Large intestine (tissue), 3 donors: ENCODE measurements at regions not wholly inside any gene's neighbourhood (a gene's known extent, or its start where the extent isn't known, plus 50 kb on each side); places are given as distances from the start of the nearest gene placed in this dataset.

ENCODE experiments used
- DNase-seq, 2 donors: peaks; one replicate each; pipeline versions ENCODE4 v3.0.0 to v3.0.0-alpha.2; 2013
- H3K27ac ChIP-seq: one replicate; pipeline ENCODE4 v1.5.1; 2013; ENCODE audit warnings: low read length
- H3K27me3 ChIP-seq: 2 replicates; pipeline ENCODE4 v1.6.1; 2013; ENCODE audit warnings: low read length; ENCODE audit not compliant: control insufficient read depth, insufficient read depth
- H3K36me3 ChIP-seq: 2 replicates; pipeline ENCODE4 v1.6.1; 2013; ENCODE audit warnings: low read length; ENCODE audit not compliant: control insufficient read depth, insufficient read depth
- H3K4me1 ChIP-seq: one replicate; pipeline ENCODE4 v1.6.1; 2013; ENCODE audit warnings: low read length; ENCODE audit not compliant: control insufficient read depth, insufficient read depth
- H3K4me3 ChIP-seq: one replicate; pipeline ENCODE4 v1.5.1; 2013; ENCODE audit warnings: low read length
- H3K9me3 ChIP-seq: one replicate; pipeline ENCODE4 v1.6.1; 2013; ENCODE audit warnings: mild to moderate bottlenecking, low read depth, low read length, moderate library complexity; ENCODE audit not compliant: control insufficient read depth
- WGBS: methylation state at CpG from one replicate; pipeline ENCODE4 v1.1.5; 2013; ENCODE audit warnings: low lambda C conversion rate; ENCODE audit not compliant: insufficient coverage; 5-methylcytosine and 5-hydroxymethylcytosine counted together

DNA sequence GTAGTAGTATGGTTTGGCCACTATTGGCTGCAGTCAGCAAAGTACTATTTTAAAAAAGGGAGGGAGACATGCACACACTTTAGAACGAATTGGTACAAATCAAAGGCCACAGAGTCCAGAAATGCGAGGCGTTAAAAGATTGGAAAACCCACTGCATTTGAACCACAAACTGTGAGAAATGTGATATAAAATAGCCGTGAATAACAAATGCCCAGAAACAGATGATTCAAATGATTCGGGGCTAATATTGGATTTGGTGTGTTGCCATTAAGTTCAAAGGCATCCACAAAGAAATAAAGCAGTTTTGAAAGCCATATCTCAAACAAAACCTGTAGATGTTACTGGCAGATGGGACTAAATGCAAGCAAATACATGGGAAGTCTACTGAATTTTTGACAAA, 140.9 kb upstream of the HMHB1 start:
- 83% methylated on average over 5 of the region's 5 CpGs for WGBS
- Histone ChIP-seq H3K9me3 (no peaks in the 10 kb centered on the region), H3K27me3 (no peaks in the 10 kb centered on the region), H3K4me1 (no peaks in the 10 kb centered on the region), H3K4me3 (no peak overlapping the region), H3K36me3 (no peaks in the 10 kb centered on the region), H3K27ac (no peak overlapping the region)
- no peak for DNase-seq

DNA sequence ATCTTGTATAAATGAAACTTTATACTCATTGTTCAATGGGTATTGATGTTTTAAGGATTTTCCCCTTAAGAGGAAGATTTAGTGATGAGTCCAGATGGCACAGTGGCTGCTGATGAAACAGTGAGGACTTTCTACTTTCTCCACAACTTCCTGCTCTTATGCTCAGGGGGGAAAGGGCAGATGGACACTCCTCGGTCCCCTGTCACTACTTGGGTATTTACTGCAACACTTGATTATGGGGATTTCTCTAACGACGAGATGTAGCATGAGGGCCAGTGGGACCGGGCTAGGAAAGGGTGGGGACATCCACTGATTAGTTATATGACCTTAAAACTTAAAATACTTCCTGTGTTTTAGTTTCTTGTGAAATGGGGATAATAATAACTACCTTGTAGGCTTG, 146.1 kb upstream of the HMHB1 start:
- Histone ChIP-seq H3K4me3 (no peak overlapping the region), H3K27ac (no peak overlapping the region), H3K9me3 (no peaks in the 10 kb centered on the region), H3K36me3 (no peaks in the 10 kb centered on the region), H3K4me1 (no peaks in the 10 kb centered on the region), H3K27me3 (no peaks in the 10 kb centered on the region)
- no CpG with 5 or more reads among the region's 4 CpGs for WGBS
- DNase-seq, result peak in 1 of 2 donors; percentile 56

GRCh38 chr5:143664623-143665022, 147.3 kb upstream of the HMHB1 start:
- Histone ChIP-seq H3K4me3 (no peak overlapping the region), H3K9me3 (no peaks in the 10 kb centered on the region), H3K36me3 (no peaks in the 10 kb centered on the region), H3K4me1 (no peaks in the 10 kb centered on the region), H3K27ac (no peak overlapping the region), H3K27me3 (no peaks in the 10 kb centered on the region)
- no peak for DNase-seq
- no CpG with 5 or more reads among the region's 2 CpGs for WGBS

GRCh38 chr5:143663872-143664271, 148.1 kb upstream of the HMHB1 start:
- Histone ChIP-seq H3K36me3 (no peaks in the 10 kb centered on the region), H3K4me3 (no peak overlapping the region), H3K27ac (no peak overlapping the region), H3K27me3 (no peaks in the 10 kb centered on the region), H3K9me3 (no peaks in the 10 kb centered on the region), H3K4me1 (no peaks in the 10 kb centered on the region)
- DNase-seq, result peak in 1 of 2 donors; percentile 59
- no CpG with 5 or more reads among the region's 2 CpGs for WGBS

GRCh38 chr5:143662020-143662419, 149.9 kb upstream of the HMHB1 start:
- Histone ChIP-seq H3K4me1 (no peaks in the 10 kb centered on the region), H3K4me3 (no peak overlapping the region), H3K27me3 (no peaks in the 10 kb centered on the region), H3K9me3 (no peaks in the 10 kb centered on the region), H3K27ac (no peak overlapping the region), H3K36me3 (no peaks in the 10 kb centered on the region)
- 60% methylated on average over 1 of the region's 1 CpG for WGBS
- no peak for DNase-seq

DNA sequence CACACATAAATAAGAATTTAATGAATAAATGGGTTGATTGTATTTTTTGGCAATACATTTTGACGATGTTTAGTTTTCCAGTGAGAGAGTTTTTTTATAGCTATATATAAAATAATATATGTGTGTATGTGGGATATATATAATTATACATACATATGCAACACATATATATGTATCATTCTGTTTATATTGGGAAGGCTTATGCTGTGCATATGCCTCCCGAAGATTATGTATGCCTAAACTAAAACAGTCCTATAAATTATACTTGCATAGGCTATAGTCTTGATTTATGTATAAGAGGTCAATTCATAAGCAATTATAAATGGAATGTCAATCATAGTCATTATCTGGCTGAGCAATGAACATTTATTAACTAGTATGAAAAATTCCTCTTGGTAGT, 151.3 kb upstream of the HMHB1 start:
- no peak overlapping the region for H3K27ac ChIP-seq
- no peaks in the 10 kb centered on the region for H3K9me3 ChIP-seq
- no peaks in the 10 kb centered on the region for H3K4me1 ChIP-seq
- WGBS, result 100% methylated on average over 1 of the region's 2 CpGs
- H3K27me3 ChIP-seq, result no peaks in the 10 kb centered on the region
- no peak for DNase-seq
- no peaks in the 10 kb centered on the region for H3K36me3 ChIP-seq
- no peak overlapping the region for H3K4me3 ChIP-seq

- H3K27me3 ChIP-seq, result no peaks in the 10 kb centered on the region
- H3K36me3 ChIP-seq, result no peaks in the 10 kb centered on the region
- no peaks in the 10 kb centered on the region for H3K9me3 ChIP-seq
- no peaks in the 10 kb centered on the region for H3K4me1 ChIP-seq
- H3K4me3 ChIP-seq, result no peak overlapping the region
- 0% methylated on average over 1 of the region's 3 CpGs for WGBS
- H3K27ac ChIP-seq, result no peak overlapping the region
- DNase-seq, result no peak
Observed at GRCh38 chr5:143659599-143660238, 152.2 kb upstream of the HMHB1 start.

DNA sequence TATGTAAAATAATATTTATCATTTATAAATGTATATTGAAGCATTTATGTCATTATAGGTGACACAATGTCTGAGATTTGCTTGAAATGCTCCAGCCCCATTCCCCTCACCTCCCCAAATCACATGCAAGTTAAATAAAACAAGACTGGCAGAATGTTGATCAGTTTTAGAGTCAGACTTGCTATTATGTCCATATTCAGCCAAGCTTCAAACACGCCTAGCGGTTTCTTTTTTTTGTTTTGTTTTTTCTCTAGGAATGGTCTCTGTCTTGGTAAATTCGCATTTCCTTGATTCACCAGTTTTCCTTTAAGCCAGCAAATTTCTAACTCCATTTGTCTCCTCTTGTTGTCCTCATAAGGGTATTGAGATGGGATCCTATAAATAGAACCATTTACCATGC, 153.0 kb upstream of the HMHB1 start:
- DNase-seq, result no peak
- WGBS, result 100% methylated on average over 3 of the region's 3 CpGs
- Histone ChIP-seq H3K27me3 (no peaks in the 10 kb centered on the region), H3K4me1 (no peaks in the 10 kb centered on the region), H3K4me3 (no peak overlapping the region), H3K36me3 (no peaks in the 10 kb centered on the region), H3K9me3 (no peaks in the 10 kb centered on the region), H3K27ac (no peak overlapping the region)

DNA sequence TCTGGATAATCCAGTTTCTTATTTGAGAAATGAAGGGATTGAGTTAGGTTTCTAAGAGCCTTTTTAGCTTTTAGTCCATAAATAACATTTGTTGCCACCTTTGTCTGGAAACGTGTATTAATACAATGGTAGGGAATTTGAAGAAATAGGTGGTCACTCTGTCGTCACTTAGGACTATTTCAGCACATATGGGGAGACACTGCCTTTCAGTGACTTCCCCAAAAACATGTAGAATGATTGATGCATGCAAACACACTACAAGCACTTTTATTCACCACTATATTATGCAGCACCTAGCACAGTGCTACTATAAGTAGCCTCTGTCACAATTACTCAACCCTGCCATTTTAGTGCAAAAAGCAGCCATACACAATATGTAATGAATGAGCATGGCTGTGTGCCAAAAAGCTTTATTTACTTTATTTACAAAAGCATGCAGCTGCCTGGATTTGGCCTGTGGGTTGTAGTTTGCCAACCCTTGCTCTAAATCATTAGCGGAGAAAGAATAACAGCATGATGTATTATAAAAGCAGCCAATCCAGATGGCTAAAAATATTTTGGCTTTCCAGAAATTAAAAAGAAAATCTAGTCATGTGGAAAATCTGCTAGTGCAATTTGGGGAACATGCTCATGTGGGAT, 154.2 kb upstream of the HMHB1 start:
- Histone ChIP-seq H3K9me3 (no peaks in the 10 kb centered on the region), H3K4me1 (no peaks in the 10 kb centered on the region), H3K36me3 (no peaks in the 10 kb centered on the region), H3K4me3 (no peak overlapping the region), H3K27ac (no peak overlapping the region), H3K27me3 (no peaks in the 10 kb centered on the region)
- 74% methylated on average over 2 of the region's 3 CpGs for WGBS
- DNase-seq, result no peak

DNA sequence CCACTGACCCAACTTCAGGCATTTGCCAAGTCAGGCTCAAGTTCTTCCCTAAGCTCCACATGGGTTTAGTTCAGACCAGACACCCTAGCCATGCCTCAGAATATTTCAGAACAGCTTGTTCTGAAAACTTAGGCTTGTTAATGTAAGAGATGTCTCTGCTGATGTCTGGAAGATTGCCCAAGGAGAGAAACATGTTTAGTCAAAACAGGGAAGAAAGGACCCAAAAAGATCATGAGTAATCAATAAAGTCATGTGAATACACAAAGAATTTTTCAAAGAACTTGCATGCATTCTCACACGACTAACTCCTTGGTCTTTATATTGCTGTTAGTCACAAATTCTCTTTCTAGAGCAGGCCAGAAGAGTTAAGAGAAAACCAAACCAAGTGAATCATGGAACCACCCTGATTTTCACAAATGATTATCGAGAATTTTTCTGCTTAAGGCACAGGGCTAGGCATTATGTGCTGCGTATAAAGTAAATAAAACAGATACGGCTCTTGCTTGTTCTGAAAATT, 158.1 kb upstream of the HMHB1 start:
- no peaks in the 10 kb centered on the region for H3K4me1 ChIP-seq
- H3K4me3 ChIP-seq, result no peak overlapping the region
- H3K36me3 ChIP-seq, result no peaks in the 10 kb centered on the region
- no peak overlapping the region for H3K27ac ChIP-seq
- no peaks in the 10 kb centered on the region for H3K27me3 ChIP-seq
- WGBS, result 100% methylated on average over 3 of the region's 4 CpGs
- no peaks in the 10 kb centered on the region for H3K9me3 ChIP-seq
- DNase-seq, result no peak

- no peaks in the 10 kb centered on the region for H3K4me1 ChIP-seq
- H3K9me3 ChIP-seq, result no peaks in the 10 kb centered on the region
- no peaks in the 10 kb centered on the region for H3K27me3 ChIP-seq
- no peak overlapping the region for H3K27ac ChIP-seq
- peak in 1 of 2 donors; percentile 17 for DNase-seq
- no CpG with 5 or more reads among the region's 2 CpGs for WGBS
- no peak overlapping the region for H3K4me3 ChIP-seq
- H3K36me3 ChIP-seq, result no peaks in the 10 kb centered on the region
Observed at GRCh38 chr5:143653256-143653655, 158.7 kb upstream of the HMHB1 start.
